RCC 7860 (cell line): ENCODE measurements at regions not wholly inside any gene's neighbourhood (a gene's known extent, or its start where the extent isn't known, plus 50 kb on each side); places are given as distances from the start of the nearest gene placed in this dataset.
"Not testable (repeated sequence)": the region's sequence is repeated elsewhere in the genome, so short reads cannot be mapped to it uniquely, and the experiment has no call there.

Source experiments
- DNase-seq: peaks from one replicate; pipeline ENCODE4 v3.0.0-alpha.2; 2015; ENCODE audit warnings: low spot score
- FAIRE-seq: peaks from 2 replicates; lab custom pipeline; 2012; peaks lifted over from hg19 to GRCh38; lab: Jason Lieb, UNC

DNA sequence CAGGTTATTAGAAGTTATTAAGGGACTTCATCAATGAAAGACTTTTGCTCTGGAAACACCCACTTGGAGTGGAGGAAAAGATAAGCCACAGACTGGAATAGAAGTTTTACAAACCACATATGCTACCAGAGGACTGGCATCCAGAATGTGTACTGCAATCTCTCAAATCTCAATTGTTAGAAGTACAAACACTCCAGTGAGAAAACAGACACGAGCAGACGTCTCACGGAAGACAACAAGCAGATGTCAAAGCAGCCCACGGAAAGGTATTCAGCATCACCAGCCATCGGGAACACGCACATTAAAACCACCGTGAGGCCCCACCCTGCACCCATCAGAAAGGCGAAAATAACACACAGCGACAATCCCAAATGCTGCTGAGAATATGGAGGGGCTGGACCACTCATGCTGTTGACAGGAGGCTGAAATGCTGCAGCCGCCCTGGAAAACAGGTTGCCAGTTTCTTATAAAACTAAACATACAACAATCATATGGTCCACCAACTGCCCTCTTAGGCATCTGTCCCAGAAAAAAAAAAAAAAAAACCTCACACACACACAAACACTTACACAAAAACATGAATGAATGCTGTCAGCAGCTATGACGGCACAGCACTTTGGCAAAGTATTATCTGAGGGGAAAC, 131.9 kb upstream of the SFSWAP start:
- FAIRE-seq (no peak), DNase-seq (no peak)

DNA sequence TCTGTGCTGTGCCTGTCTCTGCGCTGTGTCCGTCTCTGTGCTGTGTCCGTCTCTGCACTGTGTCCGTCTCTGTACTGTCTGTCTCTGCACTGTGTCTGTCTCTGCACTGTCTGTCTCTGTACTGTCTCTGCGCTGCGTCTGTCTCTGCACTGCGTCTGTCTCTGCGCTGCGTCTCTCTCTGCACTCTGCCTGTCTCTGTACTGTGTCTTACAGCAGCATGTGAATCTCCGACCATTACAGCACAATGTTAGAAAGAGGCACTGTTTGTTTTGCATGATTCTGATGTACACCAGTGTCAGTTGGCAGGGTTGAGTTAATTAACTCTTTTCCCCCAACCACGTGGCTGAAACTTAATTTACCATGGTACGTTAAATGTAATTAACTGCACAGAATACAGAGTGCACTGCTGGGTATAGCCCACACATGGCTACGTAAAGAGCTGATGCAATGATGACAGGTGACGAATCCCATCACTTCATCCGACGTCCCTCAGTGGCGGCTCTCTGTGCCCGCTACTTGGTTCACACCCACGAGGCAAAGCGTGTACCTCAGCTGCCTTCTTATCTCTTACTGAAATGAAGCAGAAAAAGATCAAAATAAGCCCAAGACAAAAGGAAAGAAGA, 127.7 kb upstream of the SFSWAP start:
- no peak for FAIRE-seq
- DNase-seq, result no peak

DNA sequence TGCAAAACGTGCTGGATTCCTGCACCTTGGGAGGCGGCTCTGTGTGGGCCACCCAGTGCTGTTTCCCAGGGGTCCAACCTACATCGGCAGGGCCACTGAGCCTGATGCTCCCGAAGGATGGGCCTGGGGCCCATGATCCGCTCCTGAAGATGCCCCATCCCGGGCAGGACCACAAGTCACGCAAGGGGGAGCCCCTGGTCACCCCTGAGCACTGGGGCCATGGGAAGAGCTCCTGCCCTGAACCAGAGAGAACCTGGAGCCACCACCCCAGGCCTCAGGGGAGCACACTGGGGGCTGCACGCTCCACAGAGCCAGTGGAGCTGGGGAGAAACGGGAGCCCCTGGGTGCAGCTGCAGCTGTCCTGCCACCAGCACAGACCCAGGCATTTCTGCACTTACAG, 124.6 kb upstream of the SFSWAP start:
- no peak for FAIRE-seq

DNA sequence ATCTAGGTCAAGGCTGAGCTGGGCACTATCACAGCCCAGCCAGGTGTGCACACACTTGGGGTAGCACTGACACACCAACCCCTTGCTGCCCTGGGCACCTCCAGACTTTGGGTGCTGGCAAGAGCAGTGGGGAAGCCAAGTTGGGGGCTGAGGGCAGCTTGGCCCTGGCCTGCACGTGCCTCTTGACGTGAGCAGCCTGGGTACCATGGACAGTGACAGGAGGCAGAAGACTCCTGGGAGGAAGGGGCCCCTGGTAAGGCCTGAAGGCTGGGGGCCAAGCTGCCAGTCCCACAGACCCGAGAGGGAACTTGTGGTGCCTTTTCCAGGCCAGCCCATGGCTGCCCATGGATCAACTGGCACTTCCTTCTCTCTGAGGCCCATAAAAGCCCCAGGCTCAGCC, 124.1 kb upstream of the SFSWAP start:
- no peak for DNase-seq
- FAIRE-seq, result no peak

More for the DNA sequence above, 124.6 kb upstream of the SFSWAP start:
- DNase-seq, result no peak

DNA sequence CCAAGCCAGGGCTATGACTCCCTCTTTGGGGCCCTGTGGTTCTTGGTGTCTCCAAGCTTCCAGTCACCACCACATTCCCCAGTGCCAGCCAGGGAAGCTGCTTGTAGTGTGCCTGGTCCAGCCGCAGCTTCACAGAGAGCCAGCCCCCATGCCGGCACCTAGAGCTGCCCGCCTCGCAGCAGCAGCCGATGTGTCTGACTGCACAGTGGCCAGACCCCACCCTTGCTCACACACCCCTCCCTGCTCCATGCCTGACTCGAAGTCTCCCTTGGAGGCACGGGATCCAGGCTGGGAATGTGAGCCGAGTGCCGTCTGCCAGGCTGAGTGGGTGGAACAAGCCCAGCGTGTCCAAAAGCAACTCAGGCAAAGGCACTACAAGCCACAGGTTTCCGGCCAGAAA, 123.3 kb upstream of the SFSWAP start:
- FAIRE-seq (no peak), DNase-seq (no peak)

DNA sequence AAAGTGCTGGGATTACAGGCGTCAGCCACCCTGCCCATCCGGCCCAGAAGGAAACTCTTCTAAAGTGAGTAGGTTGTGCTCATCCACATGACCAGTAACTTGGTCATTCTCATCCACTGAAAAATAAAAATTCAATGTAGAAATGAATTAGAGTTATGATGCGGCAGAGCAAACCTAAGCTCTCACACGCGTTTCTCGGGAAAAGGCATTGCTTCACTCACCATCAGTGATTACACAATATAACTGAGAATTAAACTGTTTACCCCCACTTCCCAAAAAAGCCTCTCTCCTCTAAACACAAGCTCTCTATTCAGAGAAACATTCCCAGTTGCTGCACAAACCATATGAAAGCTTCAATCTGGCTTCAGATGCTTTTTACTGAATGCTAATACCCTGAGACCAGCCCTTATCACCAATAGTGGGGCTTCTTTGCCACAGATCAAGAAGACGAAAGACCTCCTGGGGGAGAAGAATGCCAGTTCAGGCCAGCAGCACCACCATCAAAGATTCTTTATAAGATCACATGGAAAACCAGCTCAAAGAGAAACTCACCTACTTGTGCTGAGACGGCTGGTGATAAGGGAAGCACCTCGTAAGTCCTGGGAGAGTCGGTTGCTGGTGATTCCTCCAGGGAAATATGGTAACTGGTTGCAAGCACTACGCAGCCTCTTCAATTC, 121.5 kb upstream of the SFSWAP start:
- FAIRE-seq (no peak), DNase-seq (no peak)

DNA sequence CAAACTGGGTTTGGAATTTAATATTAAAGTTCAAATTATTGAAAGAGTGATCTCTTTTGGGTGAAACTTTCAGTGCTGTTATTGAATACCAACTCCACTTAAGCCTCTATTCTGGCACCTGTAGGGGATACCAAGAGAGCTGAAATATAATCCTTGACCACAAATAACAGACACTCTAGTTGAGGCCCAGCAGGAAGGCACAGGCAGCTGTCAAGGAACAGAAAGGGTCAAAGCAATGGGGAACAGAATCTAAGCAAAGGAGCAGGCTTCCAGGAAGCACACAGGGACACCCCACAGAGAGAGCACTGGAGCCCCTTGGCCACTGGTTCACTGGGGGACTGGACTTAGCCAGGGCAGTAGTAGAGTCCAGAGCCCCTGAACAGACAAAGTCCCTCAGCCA, 120.9 kb upstream of the SFSWAP start:
- FAIRE-seq (no peak), DNase-seq (no peak)

DNA sequence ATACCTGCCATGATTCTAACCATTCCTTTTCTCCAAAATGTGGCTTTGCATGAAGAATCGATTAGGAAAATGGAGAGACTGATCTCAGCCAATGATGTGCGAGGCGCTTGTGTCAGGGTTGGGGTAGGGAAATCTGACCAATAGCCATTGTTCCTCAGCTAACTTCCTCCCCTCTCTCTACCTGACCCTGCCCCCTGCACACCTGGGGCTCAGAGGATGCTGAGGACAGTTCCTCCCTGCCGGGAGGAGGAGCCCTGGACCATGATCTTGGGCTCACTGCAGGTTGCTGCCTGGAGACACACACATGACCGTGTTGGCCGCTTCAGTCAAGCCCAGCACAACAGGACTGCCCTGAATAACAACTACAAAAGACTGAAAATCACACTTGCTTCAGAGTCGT, 119.8 kb upstream of the SFSWAP start:
- no peak for FAIRE-seq
- DNase-seq, result no peak

DNA sequence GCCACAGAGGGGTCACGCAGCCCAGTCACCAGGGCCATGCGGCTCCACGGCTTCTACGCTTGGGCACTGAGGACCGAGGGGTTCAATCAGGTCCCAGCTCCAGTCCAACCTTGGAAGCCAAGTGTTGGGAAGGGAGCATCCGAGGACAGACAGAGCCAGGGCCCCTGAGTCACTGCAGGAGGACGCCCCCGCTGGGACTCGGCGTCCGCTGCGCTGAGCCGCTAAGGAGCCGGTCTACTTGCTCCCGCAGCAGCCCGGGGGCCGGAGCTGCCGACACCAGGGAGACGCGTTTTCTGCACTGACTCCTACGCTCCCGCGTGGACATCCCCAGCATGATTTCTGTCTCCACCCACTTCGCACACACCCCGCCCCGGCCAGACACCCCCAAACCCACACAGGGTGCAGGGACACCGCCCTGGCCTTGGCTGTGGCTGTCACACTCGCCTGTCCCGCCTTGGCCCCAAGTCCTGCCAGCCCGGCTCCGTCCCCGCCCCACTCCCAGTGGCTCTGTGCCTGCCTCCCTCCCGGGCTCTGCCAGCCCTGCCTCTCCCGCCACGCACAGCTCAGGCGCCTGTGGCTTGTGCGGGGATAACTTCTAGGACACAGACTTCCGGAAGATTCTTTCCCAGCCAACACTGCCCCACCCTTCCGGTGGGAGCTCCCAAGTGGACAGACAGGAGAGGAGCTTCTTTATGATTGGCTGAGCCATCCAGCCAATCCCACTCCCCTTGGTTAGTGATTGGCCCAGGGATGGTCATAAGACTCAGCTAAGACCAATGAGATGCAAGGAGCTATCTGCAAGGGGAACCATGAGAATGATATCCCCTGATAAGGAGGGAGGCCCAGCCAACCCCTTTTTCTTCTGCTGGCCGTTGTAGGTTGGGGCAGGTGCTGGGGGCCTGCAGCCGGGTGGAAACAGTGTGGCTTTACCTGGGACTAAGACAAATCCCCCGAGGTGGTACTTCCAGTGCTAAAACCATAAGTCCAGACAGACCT, 118.9 kb upstream of the SFSWAP start:
- no peak for DNase-seq
- no peak for FAIRE-seq

DNA sequence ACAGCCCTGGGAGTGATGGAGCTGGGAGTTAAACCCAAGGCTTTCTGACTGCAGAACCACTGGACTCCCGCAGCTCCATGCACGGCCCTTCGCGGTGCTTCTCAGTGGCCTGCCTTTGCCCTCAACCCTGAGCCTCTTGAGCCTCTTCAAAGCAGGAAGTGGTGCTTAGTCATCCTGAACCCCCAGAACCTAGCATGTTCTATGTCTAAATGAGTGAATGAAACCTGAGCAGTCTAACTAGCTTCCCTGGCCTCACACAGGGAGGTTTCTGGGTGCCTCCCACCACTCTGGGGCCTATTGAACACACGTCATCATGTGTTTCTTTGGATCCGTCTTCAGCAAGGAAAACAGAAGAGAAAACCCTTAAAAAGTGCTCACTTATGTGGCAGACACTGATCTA, 117.9 kb upstream of the SFSWAP start:
- FAIRE-seq, result no peak

DNA sequence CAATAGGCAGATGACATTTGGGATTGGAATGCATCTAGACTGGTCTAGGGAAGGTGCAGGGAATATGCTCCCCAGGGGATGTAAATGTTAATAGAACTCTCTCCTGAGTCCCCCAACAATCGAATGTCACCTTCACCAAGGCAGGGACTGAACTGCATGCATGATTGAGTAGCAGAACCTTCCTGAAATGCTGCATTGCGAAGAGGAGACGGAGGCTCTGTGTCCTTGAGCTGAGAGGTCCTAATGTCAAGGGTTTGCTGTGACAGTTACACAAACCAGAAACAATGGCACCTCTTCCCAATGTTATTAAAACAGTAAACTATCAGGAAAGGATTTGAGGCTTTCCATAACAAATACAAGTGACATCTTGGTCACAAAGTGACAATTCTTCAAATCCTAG, 117.5 kb upstream of the SFSWAP start:
- DNase-seq, result no peak
- no peak for FAIRE-seq

More for the DNA sequence above, 117.9 kb upstream of the SFSWAP start:
- DNase-seq, result no peak

DNA sequence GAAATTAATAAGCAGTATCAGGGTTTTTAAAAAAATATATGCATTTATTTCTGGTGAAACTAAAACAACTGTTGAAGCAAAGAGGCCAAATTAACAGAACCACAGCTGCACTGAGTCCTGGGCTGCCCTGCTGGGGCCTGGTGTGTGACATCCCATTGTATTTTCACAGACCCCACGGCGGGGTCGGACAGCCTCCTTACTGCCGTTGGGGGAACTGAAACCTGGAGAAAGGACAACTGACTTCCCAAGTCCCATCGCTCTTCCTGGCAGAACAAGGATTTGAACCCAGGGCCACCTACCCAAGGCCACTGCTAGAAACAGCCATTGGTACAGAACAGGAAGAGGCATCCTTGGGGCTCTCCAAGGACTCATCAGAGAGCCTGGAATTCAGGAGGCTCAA, 114.8 kb upstream of the SFSWAP start:
- FAIRE-seq (no peak), DNase-seq (no peak)

DNA sequence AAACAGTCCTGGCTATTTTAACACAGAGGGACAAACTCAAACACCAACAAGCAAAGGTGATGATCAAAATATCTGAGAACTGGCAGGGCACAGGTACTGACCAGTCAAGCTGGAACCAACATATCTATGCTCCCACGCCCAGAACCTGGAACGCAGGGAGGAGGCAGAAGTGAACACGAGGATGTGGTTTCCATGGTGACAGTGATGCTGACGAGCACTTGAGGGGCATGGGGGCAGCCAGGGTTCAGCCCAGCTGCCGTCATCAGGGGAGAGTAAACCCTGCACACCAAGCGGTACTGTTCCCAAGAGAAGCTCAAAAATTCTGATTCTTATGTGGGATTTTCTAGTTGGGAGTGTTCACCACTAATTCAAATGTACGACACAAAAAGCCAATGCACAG, 113.6 kb upstream of the SFSWAP start:
- FAIRE-seq, result no peak

DNA sequence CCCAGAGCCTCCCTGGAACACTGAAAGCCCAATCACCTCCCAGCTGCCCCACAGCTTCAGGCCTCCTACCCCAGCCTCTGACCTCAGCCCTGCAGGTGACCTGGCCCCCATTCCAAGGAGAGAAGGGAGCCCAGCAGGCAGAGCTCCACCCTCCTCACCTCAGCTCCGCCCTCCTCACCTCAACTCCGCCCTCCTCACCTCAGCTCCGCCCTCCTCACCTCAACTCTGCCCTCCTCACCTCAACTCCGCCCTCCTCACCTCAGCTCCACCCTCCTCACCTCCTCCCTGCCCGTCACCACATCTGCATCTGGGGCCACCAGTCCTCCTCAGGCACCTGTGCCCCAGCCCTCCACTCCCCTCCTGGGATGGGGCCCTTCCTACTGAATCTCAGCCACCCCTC, 112.2 kb upstream of the SFSWAP start:
- FAIRE-seq, result no peak
- DNase-seq, result no peak

More for the DNA sequence above, 113.6 kb upstream of the SFSWAP start:
- DNase-seq, result no peak

DNA sequence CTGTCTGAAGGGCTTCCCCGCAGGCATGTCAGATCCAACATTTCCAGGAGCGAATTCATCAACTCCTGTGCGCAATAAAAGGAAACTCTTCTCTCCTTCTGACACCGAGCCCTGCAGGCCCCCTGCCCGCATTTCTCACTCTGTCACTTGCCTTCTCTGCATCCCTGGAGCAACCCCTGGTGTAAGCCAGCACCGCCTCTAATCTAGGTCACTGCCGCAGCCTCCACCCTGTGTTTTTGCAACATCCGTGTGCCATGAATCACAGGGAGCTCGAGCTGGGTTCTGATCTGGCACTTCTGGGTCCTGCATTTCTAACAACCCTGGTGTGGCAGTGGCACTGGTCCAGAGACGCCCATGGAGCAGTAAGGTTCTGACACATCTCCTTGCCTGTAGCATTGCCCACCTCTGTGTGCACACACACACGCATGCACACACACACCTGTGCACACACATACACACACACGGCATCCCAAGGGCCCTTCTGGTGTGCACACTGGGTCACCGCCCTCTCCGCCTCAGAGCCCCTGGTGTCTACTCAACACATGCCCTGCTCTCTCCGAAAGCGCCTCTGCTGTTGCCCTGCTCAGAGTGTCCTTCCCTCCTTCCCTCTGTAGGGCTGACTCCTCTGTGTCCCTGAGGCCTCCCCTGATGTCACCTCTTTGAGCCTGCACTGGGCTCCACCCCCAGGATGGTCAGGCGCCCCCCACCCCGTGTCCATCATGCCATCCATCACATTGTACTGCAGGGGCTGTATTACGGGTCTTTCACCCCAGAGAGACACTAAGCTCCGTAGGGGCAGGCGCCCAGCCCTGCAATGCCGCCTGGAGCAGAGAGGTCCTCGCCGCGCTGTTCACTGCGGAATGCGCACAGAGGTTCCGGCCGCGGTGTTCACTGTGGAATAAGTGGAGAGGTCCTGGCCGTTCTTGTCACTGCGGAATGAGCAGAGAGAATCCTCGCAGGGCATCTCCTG, 111.4 kb upstream of the SFSWAP start:
- FAIRE-seq (no peak), DNase-seq (no peak)

DNA sequence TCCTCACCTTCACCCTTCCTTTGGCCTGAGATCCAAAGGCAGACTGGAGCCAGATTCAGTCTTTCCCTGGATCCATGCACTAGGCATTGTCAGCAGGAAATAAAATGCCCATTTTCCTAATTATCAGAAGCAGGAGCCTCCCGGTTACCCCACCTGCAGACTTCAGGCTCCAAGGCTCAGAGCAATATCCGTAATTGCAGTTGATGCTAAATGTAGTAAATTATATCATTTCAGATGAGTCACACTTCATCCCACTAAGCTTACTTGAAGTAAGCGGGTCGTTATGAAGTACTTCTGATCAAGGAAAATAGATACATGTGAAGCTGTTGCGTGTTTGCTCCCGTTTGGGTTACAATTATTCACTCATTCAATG, 110.7 kb upstream of the SFSWAP start:
- DNase-seq (no peak), FAIRE-seq (no peak)

DNA sequence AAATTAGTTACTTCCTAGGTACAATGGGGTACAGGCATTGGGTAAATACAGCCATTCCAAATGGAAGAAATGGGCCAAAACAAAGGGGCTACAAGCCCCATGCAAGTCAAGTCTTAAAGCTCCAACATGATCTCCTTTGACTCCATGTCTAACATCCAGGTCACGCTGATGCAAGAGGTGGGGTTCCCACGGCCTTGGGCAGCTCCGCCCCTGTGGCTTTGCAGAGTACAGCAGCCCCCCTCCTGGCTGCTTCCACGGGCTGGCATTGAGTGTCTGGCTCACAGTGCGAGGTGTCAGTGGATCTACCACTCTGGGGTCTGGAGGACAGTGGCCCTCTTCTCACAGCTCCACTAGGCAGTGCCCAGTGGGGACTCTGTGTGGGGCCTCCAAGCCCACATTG, 109.4 kb upstream of the SFSWAP start:
- DNase-seq, FAIRE-seq: not testable (repeated sequence)

DNA sequence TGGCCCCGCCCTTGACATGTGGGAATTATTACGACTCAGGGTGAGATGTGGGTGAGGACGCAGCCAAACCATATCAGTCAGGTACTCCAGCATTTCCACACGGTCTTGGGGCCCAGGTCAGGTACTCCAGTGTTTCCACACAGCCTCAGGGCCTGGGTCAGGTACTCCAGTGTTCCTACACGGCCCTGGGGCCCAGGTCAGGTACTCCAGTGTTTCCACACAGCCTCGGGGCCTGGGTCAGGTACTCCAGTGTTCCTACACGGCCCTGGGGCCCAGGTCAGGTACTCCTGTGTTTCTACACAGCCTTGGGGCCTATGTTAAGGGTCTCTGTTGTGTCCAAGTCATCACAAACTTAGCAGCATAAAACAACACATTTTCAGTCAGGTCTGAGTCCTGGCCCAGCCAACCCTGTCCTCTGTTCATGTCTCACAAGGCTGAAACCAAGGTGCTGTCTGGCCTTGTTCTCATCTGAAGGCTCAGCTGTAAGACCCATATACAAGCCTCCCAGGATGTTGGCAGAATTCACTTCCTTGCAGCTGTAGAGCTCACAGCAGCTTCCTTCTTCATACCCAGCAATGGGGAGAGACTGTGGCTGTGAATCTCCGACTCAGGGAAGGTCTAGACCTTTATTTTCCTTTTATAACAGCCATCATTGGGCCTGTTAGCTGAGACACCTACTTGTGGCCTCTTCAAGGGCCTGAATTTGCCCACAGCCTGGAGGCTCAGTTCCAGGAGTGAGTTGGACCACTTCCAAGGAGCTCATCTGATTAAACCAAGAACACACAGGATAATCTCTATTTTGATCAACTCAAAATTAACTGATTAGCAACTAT, 107.6 kb upstream of the SFSWAP start:
- no peak for FAIRE-seq
- DNase-seq, result no peak
